Endodermal cell (in vitro differentiated cells): ENCODE measurements at regions not wholly inside any gene's neighbourhood (a gene's known extent, or its start where the extent isn't known, plus 50 kb on each side); places are given as distances from the start of the nearest gene placed in this dataset.

Experiments used
- DNase-seq: peaks from one replicate; pipeline ENCODE4 v3.0.0-alpha.2; 2017
- H3K27ac ChIP-seq: 2 replicates; pipeline ENCODE4 v1.5.1; 2013; ENCODE audit warnings: mild to moderate bottlenecking, low read depth, low read length, moderate library complexity
- H3K27me3 ChIP-seq: 2 replicates; pipeline ENCODE4 v1.6.1; 2013; ENCODE audit warnings: mild to moderate bottlenecking, low read length, moderate library complexity; ENCODE audit not compliant: insufficient read depth, control insufficient read depth, poor library complexity, severe bottlenecking
- H3K36me3 ChIP-seq: 2 replicates; pipeline ENCODE4 v1.7.0; 2013; ENCODE audit warnings: mild to moderate bottlenecking, low read length, moderate library complexity; ENCODE audit not compliant: control insufficient read depth, insufficient read depth
- H3K4me1 ChIP-seq: one replicate; pipeline ENCODE4 v1.7.0; 2013; ENCODE audit warnings: low read length; ENCODE audit not compliant: control insufficient read depth, insufficient read depth
- H3K4me3 ChIP-seq: 2 replicates; pipeline ENCODE4 v1.5.1; 2013; ENCODE audit warnings: mild to moderate bottlenecking, low read length, moderate library complexity
- H3K9ac ChIP-seq: 2 replicates; pipeline ENCODE4 v1.6.1; 2013; ENCODE audit warnings: mild to moderate bottlenecking, low read length, moderate library complexity; ENCODE audit not compliant: poor library complexity, severe bottlenecking; ENCODE audit errors: extremely low read depth
- H3K9me3 ChIP-seq: 2 replicates; pipeline ENCODE4 v1.6.1; 2013; ENCODE audit warnings: mild to moderate bottlenecking, low read length, moderate library complexity; ENCODE audit not compliant: control insufficient read depth
- H3K27ac Mint-ChIP-seq: 2 replicates; pipeline ENCODE4 v1.8.0; 2020; ENCODE audit warnings: mixed read lengths
- H3K27me3 Mint-ChIP-seq: 2 replicates; pipeline ENCODE4 v1.8.0; 2021; ENCODE audit warnings: mild to moderate bottlenecking, mixed read lengths; ENCODE audit not compliant: insufficient read depth
- H3K36me3 Mint-ChIP-seq: 2 replicates; pipeline ENCODE4 v1.8.0; 2020; ENCODE audit warnings: low read depth, mixed read lengths
- H3K4me1 Mint-ChIP-seq: 2 replicates; pipeline ENCODE4 v1.8.0; 2020; ENCODE audit warnings: mixed read lengths
- H3K4me3 Mint-ChIP-seq: 2 replicates; pipeline ENCODE4 v1.8.0; 2020; ENCODE audit warnings: mild to moderate bottlenecking, moderate library complexity, mixed read lengths
- H3K9me3 Mint-ChIP-seq: 2 replicates; pipeline ENCODE4 v1.8.0; 2020; ENCODE audit warnings: mild to moderate bottlenecking, mixed read lengths
- WGBS, 2 experiments: methylation state at CpG; one replicate each; pipeline versions ENCODE4 v1.1.5 to v1.1.7; 2013; ENCODE audit warnings: missing lambda C conversion rate in 2 of 2, mixed read lengths in 1 of 2; ENCODE audit not compliant: insufficient coverage in 1 of 2, insufficient read length in 1 of 2; 5-methylcytosine and 5-hydroxymethylcytosine counted together
- TF ChIP-seq, protein P1 (sequence below): fragments of 200-600 bp; sonication (generic); conservative IDR thresholded peaks from 2 replicates; pipeline ENCODE4 v1.5.0; 2021; ENCODE audit warnings: antibody characterized with exemption, mild to moderate bottlenecking

DNA sequence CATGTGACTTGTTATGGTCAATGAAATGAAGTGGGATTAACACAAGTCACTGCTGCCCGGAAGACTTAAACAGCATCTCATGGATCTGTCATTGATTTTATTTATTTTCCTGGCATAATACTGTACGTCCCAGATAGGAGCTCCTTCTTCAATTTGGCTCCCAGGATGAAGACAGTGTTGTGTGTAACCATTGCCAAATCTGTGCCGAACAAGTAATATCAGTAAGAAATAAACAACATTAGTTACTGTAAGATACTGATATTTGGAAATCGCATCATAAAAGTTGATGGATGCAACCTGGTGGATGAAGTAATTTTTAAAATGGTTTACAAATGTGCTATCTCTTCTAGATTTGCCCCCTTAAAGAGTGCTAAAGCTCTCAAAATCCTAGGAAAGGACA, 419.0 kb upstream of the MMADHC start:
- Mint-ChIP-seq H3K4me1 (no peaks in the 10 kb centered on the region), H3K36me3 (no peaks in the 10 kb centered on the region), H3K9me3 (no peaks in the 10 kb centered on the region), H3K27ac (no peak overlapping the region), H3K27me3 (no peaks in the 10 kb centered on the region), H3K4me3 (no peak overlapping the region)
- no peak overlapping the region for H3K27ac ChIP-seq
- H3K4me1 ChIP-seq, result no peaks in the 10 kb centered on the region
- no peak for DNase-seq
- 95 to 98% methylated on average over 2 to 4 of the region's 4 CpGs for WGBS, 2 experiments
- no peak overlapping the region for H3K4me3 ChIP-seq
- TF ChIP-seq, protein P1, sequence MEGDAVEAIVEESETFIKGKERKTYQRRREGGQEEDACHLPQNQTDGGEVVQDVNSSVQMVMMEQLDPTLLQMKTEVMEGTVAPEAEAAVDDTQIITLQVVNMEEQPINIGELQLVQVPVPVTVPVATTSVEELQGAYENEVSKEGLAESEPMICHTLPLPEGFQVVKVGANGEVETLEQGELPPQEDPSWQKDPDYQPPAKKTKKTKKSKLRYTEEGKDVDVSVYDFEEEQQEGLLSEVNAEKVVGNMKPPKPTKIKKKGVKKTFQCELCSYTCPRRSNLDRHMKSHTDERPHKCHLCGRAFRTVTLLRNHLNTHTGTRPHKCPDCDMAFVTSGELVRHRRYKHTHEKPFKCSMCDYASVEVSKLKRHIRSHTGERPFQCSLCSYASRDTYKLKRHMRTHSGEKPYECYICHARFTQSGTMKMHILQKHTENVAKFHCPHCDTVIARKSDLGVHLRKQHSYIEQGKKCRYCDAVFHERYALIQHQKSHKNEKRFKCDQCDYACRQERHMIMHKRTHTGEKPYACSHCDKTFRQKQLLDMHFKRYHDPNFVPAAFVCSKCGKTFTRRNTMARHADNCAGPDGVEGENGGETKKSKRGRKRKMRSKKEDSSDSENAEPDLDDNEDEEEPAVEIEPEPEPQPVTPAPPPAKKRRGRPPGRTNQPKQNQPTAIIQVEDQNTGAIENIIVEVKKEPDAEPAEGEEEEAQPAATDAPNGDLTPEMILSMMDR, result no peak
- no peaks in the 10 kb centered on the region for H3K27me3 ChIP-seq
- no peaks in the 10 kb centered on the region for H3K36me3 ChIP-seq
- no peaks in the 10 kb centered on the region for H3K9me3 ChIP-seq
- no peak overlapping the region for H3K9ac ChIP-seq

DNA sequence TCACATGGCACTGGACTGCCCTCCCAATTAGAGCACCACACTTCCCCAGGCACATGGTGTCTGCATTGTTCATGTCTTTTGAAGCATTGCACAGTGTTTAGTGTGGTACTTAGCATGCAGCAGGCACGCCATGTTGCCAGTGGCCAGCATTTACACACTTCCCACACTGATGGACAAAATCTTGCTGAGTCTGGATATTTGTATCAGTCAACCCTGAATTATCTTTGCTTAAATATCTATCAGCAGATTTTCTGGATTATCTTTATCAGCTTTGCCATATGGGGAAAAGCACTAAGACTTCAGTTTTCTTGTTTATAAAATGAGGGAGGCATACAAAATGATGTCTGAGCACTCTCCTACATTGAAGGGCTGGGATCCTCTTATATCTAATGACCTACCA, 416.0 kb upstream of the MMADHC start:
- Histone ChIP-seq H3K9ac (no peak overlapping the region), H3K4me1 (no peaks in the 10 kb centered on the region), H3K4me3 (no peak overlapping the region), H3K27ac (no peak overlapping the region), H3K9me3 (no peaks in the 10 kb centered on the region), H3K27me3 (no peaks in the 10 kb centered on the region), H3K36me3 (no peaks in the 10 kb centered on the region)
- no peaks in the 10 kb centered on the region for H3K27me3 Mint-ChIP-seq
- no peaks in the 10 kb centered on the region for H3K36me3 Mint-ChIP-seq
- no peaks in the 10 kb centered on the region for H3K9me3 Mint-ChIP-seq
- WGBS, 2 experiments, result 90 to 100% methylated on average over 1 of the region's 1 CpG
- no peak overlapping the region for H3K4me3 Mint-ChIP-seq
- DNase-seq, result no peak
- H3K4me1 Mint-ChIP-seq, result no peaks in the 10 kb centered on the region
- H3K27ac Mint-ChIP-seq, result no peak overlapping the region
- TF ChIP-seq, protein P1, result no peak

DNA sequence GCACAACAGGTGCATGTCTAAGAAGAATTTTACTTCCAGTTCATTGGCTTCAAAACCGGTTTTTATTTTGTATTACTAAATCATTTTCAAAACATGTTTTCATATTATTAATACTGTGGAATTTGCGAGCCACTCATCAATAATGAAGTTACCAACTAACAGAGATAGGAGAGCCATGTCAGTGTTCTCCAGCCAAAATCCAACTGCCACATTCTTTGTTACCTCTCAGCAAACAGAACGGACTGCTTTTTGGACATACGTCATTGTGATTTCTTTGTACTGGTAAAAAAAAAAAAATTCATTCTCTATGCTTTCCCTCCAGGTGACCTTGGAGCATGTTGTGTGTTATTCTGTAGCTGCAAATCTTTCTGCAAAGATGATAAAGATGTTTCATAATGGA, 414.2 kb upstream of the MMADHC start:
- Histone ChIP-seq H3K4me3 (no peak overlapping the region), H3K36me3 (no peaks in the 10 kb centered on the region), H3K9me3 (no peaks in the 10 kb centered on the region), H3K27me3 (no peaks in the 10 kb centered on the region), H3K27ac (no peak overlapping the region), H3K4me1 (no peaks in the 10 kb centered on the region), H3K9ac (no peak overlapping the region)
- DNase-seq, result no peak
- Mint-ChIP-seq H3K9me3 (peaks cover 4% of the 10 kb centered on the region), H3K36me3 (no peaks in the 10 kb centered on the region), H3K27ac (no peak overlapping the region), H3K4me3 (no peak overlapping the region), H3K4me1 (no peaks in the 10 kb centered on the region), H3K27me3 (no peaks in the 10 kb centered on the region)
- TF ChIP-seq, protein P1, result no peak
- 96% methylated on average over 4 of the region's 4 CpGs; no CpG with 5 or more reads in 1 of the 2 experiments for WGBS, 2 experiments
